Omental fat pad (tissue), 3 donors: ENCODE measurements at regions not wholly inside any gene's neighbourhood (a gene's known extent, or its start where the extent isn't known, plus 50 kb on each side); places are given as distances from the start of the nearest gene placed in this dataset.

ENCODE experiments used
- ATAC-seq: fragments of 150-250 bp; one replicate; pipeline ENCODE4 v1.9.1; 2016; ENCODE audit warnings: mild to moderate bottlenecking, moderate library complexity; ENCODE audit not compliant: low FRiP score
- DNase-seq: peaks from one replicate; pipeline ENCODE4 v3.0.0-alpha.2; 2019; ENCODE audit warnings: low spot score
- CTCF ChIP-seq, 3 donors: fragments of 450-650 bp; IDR thresholded peaks; one replicate each; pipeline ENCODE4 v1.5.1; 2016 to 2017; ENCODE audit warnings: antibody characterized with exemption in 3 of 3, mild to moderate bottlenecking in 3 of 3, moderate library complexity in 2 of 3

- DNase-seq (no peak), ATAC-seq (no peak)
- no peak for TF ChIP-seq CTCF (IDR thresholded peaks at IDR 0.05)
Observed at GRCh38 chr7:118349604-118350003, 125.1 kb downstream of the ANKRD7 start.

- DNase-seq: no peak
- no peak for TF ChIP-seq CTCF (IDR thresholded peaks at IDR 0.05)
- ATAC-seq: no peak
Observed at GRCh38 chr7:118350260-118350659, 125.8 kb downstream of the ANKRD7 start.

- TF ChIP-seq CTCF (IDR thresholded peaks at IDR 0.05): no peak
Observed at GRCh38 chr7:118352867-118353453, 128.5 kb downstream of the ANKRD7 start.

GRCh38 chr7:118366363-118366762 lies 141.9 kb downstream of the ANKRD7 start:
- DNase-seq (no peak), ATAC-seq (no peak)
- TF ChIP-seq CTCF (IDR thresholded peaks at IDR 0.05): no peak

More at GRCh38 chr7:118352867-118353453, 128.5 kb downstream of the ANKRD7 start:
- ATAC-seq (no peak), DNase-seq (no peak)

- no peak for ATAC-seq
- TF ChIP-seq CTCF (IDR thresholded peaks at IDR 0.05): no peak
- DNase-seq: no peak
Observed at GRCh38 chr7:118368958-118369357, 144.5 kb downstream of the ANKRD7 start.

- DNase-seq (no peak), ATAC-seq (no peak)
- no peak for TF ChIP-seq CTCF (IDR thresholded peaks at IDR 0.05)
Observed at GRCh38 chr7:118369987-118370386, 145.5 kb downstream of the ANKRD7 start.

- ATAC-seq (no peak), DNase-seq (no peak)
- TF ChIP-seq CTCF (IDR thresholded peaks at IDR 0.05): no peak
Observed at GRCh38 chr7:118372530-118372929, 148.0 kb downstream of the ANKRD7 start.
